ENCODE measurements at regions not wholly inside any gene's neighbourhood (a gene's known extent, or its start where the extent isn't known, plus 50 kb on each side); places are given as distances from the start of the nearest gene placed in this dataset.

DNA sequence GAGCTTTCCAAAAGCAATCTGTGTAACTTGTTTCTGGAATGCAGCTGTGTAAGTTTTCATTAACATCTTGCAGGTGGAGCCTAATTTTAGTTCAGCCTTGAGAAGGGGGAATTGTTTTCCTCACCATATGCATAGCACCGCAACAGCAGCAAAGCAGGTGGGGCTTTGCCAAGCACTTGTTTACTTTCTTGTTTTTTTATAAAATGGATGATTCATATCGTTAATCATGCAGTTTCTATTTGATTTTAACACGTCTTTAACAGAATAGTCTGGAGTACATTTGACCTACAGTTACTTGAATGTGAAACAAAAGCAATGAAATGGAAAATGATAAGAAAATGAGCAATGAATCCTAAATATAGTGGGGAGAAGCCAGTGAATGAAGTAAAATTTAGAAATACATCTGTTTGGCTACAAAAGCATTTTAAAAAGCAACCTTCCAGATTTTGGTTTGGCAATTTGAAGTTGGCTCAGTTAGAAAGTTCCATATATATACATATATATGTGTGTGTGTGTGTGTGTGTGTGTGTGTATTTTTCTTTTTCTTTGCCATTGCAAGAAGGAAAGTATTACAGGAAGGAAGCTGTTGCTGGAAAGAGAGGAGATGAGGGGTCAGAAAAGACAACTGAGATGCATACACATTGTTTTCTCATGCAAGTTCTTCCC, 119.0 kb upstream of the ADGRL2 start:
- Histone ChIP-seq H3K79me2 (ENCODE audit: low read length) (no peaks in the 10 kb centered on the region), H3K4me3 (ENCODE audit: low read length) (peak overlapping the region; percentile 27; the same call in 1 of the 2 replicates), H3K36me3 (replicated peaks; ENCODE audit: insufficient read depth, low read length) (no peaks in the 10 kb centered on the region), H3K4me2 (ENCODE audit: low read depth, low read length) (peak overlapping the region; percentile 63), H3K4me1 (ENCODE audit: low read length) (peaks cover 14% of the 10 kb centered on the region), H3K9me2 (replicated peaks; ENCODE audit: insufficient read depth, low read length) (no peaks in the 10 kb centered on the region), H3K27ac (ENCODE audit: low read length) (peak overlapping the region; percentile 46; the same call in 1 of the 2 replicates), H2AFZ (ENCODE audit: low read length) (peak overlapping the region; percentile 45), H3F3A (ENCODE audit: insufficient read depth, low read length) (no peaks in the 10 kb centered on the region), H3K9ac (ENCODE audit: low read length) (no peak overlapping the region), H4K20me1 (ENCODE audit: insufficient read depth, low read length) (no peaks in the 10 kb centered on the region), H3K27me3 (replicated peaks; ENCODE audit: insufficient read depth, low read length) (no peaks in the 10 kb centered on the region), H3K9me3 (replicated peaks; ENCODE audit: insufficient read depth, low read length) (no peaks in the 10 kb centered on the region)
- TF ChIP-seq CTCF (IDR thresholded peaks at IDR 0.05; ENCODE audit: low read length) (no peak), EZH2 (optimal IDR thresholded peaks at IDR 0.05; ENCODE audit: low read depth, low read length) (no peak), EZH2phosphoT487 (IDR thresholded peaks at IDR 0.05; ENCODE audit: low read length) (no peak)
- DNase-seq, result peak; percentile 50

GRCh38 chr1:81681114-81681513, 119.6 kb upstream of the ADGRL2 start:
- H3K4me2 ChIP-seq (ENCODE audit: low read depth, low read length), result peak overlapping the region; percentile 63
- peak overlapping the region; percentile 46; the same call in 1 of the 2 replicates for H3K27ac ChIP-seq (ENCODE audit: low read length)
- H3K9me2 ChIP-seq (replicated peaks; ENCODE audit: insufficient read depth, low read length), result no peaks in the 10 kb centered on the region
- H3K9me3 ChIP-seq (replicated peaks; ENCODE audit: insufficient read depth, low read length), result no peaks in the 10 kb centered on the region
- no peak for TF ChIP-seq CTCF (IDR thresholded peaks at IDR 0.05; ENCODE audit: low read length)
- TF ChIP-seq EZH2phosphoT487 (IDR thresholded peaks at IDR 0.05; ENCODE audit: low read length), result no peak
- TF ChIP-seq EZH2 (optimal IDR thresholded peaks at IDR 0.05; ENCODE audit: low read depth, low read length), result no peak
- no peaks in the 10 kb centered on the region for H3K79me2 ChIP-seq (ENCODE audit: low read length)
- no peak overlapping the region for H3K9ac ChIP-seq (ENCODE audit: low read length)
- no peaks in the 10 kb centered on the region for H3F3A ChIP-seq (ENCODE audit: insufficient read depth, low read length)
- peak overlapping the region; percentile 45; the same call in 1 of the 2 replicates for H2AFZ ChIP-seq (ENCODE audit: low read length)
- H3K4me3 ChIP-seq (ENCODE audit: low read length), result peak overlapping the region; percentile 27; the same call in 1 of the 2 replicates
- H4K20me1 ChIP-seq (ENCODE audit: insufficient read depth, low read length), result no peaks in the 10 kb centered on the region
- no peaks in the 10 kb centered on the region for H3K27me3 ChIP-seq (replicated peaks; ENCODE audit: insufficient read depth, low read length)
- DNase-seq, result no peak
- H3K36me3 ChIP-seq (replicated peaks; ENCODE audit: insufficient read depth, low read length), result no peaks in the 10 kb centered on the region
- H3K4me1 ChIP-seq (ENCODE audit: low read length), result peaks cover 14% of the 10 kb centered on the region

- H3K4me2 ChIP-seq (ENCODE audit: low read depth, low read length), result no peak overlapping the region
- H3K27ac ChIP-seq (ENCODE audit: low read length), result no peak overlapping the region
- H3K9me3 ChIP-seq (replicated peaks; ENCODE audit: insufficient read depth, low read length), result no peaks in the 10 kb centered on the region
- no peaks in the 10 kb centered on the region for H3K27me3 ChIP-seq (replicated peaks; ENCODE audit: insufficient read depth, low read length)
- H3K79me2 ChIP-seq (ENCODE audit: low read length), result no peaks in the 10 kb centered on the region
- no peaks in the 10 kb centered on the region for H3F3A ChIP-seq (ENCODE audit: insufficient read depth, low read length)
- no peaks in the 10 kb centered on the region for H3K9me2 ChIP-seq (replicated peaks; ENCODE audit: insufficient read depth, low read length)
- DNase-seq, result no peak
- H3K4me3 ChIP-seq (ENCODE audit: low read length), result no peak overlapping the region
- H3K36me3 ChIP-seq (replicated peaks; ENCODE audit: insufficient read depth, low read length), result no peaks in the 10 kb centered on the region
- no peaks in the 10 kb centered on the region for H4K20me1 ChIP-seq (ENCODE audit: insufficient read depth, low read length)
- peaks cover 14% of the 10 kb centered on the region for H3K4me1 ChIP-seq (ENCODE audit: low read length)
- TF ChIP-seq CTCF (IDR thresholded peaks at IDR 0.05; ENCODE audit: low read length) (no peak), EZH2 (optimal IDR thresholded peaks at IDR 0.05; ENCODE audit: low read depth, low read length) (no peak), EZH2phosphoT487 (IDR thresholded peaks at IDR 0.05; ENCODE audit: low read length) (no peak)
- no peak overlapping the region for H2AFZ ChIP-seq (ENCODE audit: low read length)
- H3K9ac ChIP-seq (ENCODE audit: low read length), result no peak overlapping the region
Observed at GRCh38 chr1:81679942-81680341, 120.8 kb upstream of the ADGRL2 start.

Measured in MM.1S (cell line).